KOPT-K1 (cell line): ENCODE measurements at regions not wholly inside any gene's neighbourhood (a gene's known extent, or its start where the extent isn't known, plus 50 kb on each side); places are given as distances from the start of the nearest gene placed in this dataset.

Experiments
- H3K27ac ChIP-seq: fragments of 200-600 bp; sonication (generic); 2 replicates; pipeline ENCODE4 v1.5.1; 2016; ENCODE audit warnings: antibody characterized with exemption, mild to moderate bottlenecking, low read depth, low read length; ENCODE audit not compliant: poor library complexity, severe bottlenecking
- H3K36me3 ChIP-seq: fragments of 200-600 bp; sonication (generic); 2 replicates; pipeline ENCODE4 v1.5.1; 2017; ENCODE audit warnings: antibody characterized with exemption, mild to moderate bottlenecking, low read length, moderate library complexity; ENCODE audit not compliant: insufficient read depth
- H3K9me3 ChIP-seq: fragments of 200-600 bp; sonication (generic); 2 replicates; pipeline ENCODE4 v1.5.1; 2017; ENCODE audit warnings: antibody characterized with exemption, low read length, mild to moderate bottlenecking; ENCODE audit not compliant: insufficient read depth, poor library complexity, severe bottlenecking

- Histone ChIP-seq H3K27ac (no peak overlapping the region), H3K9me3 (no peaks in the 10 kb centered on the region), H3K36me3 (no peaks in the 10 kb centered on the region)
Measured at GRCh38 chr17:77884967-77885641, 73.4 kb upstream of the TNRC6C start.

GRCh38 chr17:77885678-77886386 lies 72.7 kb upstream of the TNRC6C start:
- Histone ChIP-seq H3K9me3 (no peaks in the 10 kb centered on the region), H3K36me3 (no peaks in the 10 kb centered on the region), H3K27ac (no peak overlapping the region)

- no peaks in the 10 kb centered on the region for H3K36me3 ChIP-seq
- no peak overlapping the region for H3K27ac ChIP-seq
- no peaks in the 10 kb centered on the region for H3K9me3 ChIP-seq
Measured at GRCh38 chr17:77886387-77886728, 72.1 kb upstream of the TNRC6C start.

GRCh38 chr17:77887110-77887463 lies 71.4 kb upstream of the TNRC6C start:
- H3K9me3 ChIP-seq, result no peaks in the 10 kb centered on the region
- H3K27ac ChIP-seq, result no peak overlapping the region
- H3K36me3 ChIP-seq, result no peaks in the 10 kb centered on the region

GRCh38 chr17:77887464-77888241 lies 70.8 kb upstream of the TNRC6C start:
- Histone ChIP-seq H3K27ac (peak overlapping the region; percentile 9), H3K9me3 (no peaks in the 10 kb centered on the region), H3K36me3 (no peaks in the 10 kb centered on the region)

- no peaks in the 10 kb centered on the region for H3K36me3 ChIP-seq
- no peaks in the 10 kb centered on the region for H3K9me3 ChIP-seq
- H3K27ac ChIP-seq, result peak overlapping the region; percentile 9
Measured at GRCh38 chr17:77888242-77889134, 70.0 kb upstream of the TNRC6C start.

- Histone ChIP-seq H3K9me3 (no peaks in the 10 kb centered on the region), H3K27ac (no peak overlapping the region), H3K36me3 (no peaks in the 10 kb centered on the region)
Measured at GRCh38 chr17:77889135-77889505, 69.4 kb upstream of the TNRC6C start.

- no peaks in the 10 kb centered on the region for H3K36me3 ChIP-seq
- H3K9me3 ChIP-seq, result no peaks in the 10 kb centered on the region
- H3K27ac ChIP-seq, result no peak overlapping the region
Measured at GRCh38 chr17:77889866-77890760, 68.4 kb upstream of the TNRC6C start.

GRCh38 chr17:77890771-77891170 lies 67.7 kb upstream of the TNRC6C start:
- H3K36me3 ChIP-seq, result no peaks in the 10 kb centered on the region
- H3K9me3 ChIP-seq, result no peaks in the 10 kb centered on the region
- H3K27ac ChIP-seq, result no peak overlapping the region

- H3K27ac ChIP-seq, result no peak overlapping the region
- H3K9me3 ChIP-seq, result no peaks in the 10 kb centered on the region
- no peaks in the 10 kb centered on the region for H3K36me3 ChIP-seq
Measured at GRCh38 chr17:77891602-77892001, 66.9 kb upstream of the TNRC6C start.

- Histone ChIP-seq H3K27ac (no peak overlapping the region), H3K36me3 (no peaks in the 10 kb centered on the region), H3K9me3 (no peaks in the 10 kb centered on the region)
Measured at GRCh38 chr17:77892031-77892430, 66.5 kb upstream of the TNRC6C start.

- Histone ChIP-seq H3K9me3 (no peaks in the 10 kb centered on the region), H3K36me3 (no peaks in the 10 kb centered on the region), H3K27ac (peak overlapping the region; percentile 36)
Measured at GRCh38 chr17:77892469-77893143, 65.9 kb upstream of the TNRC6C start.

GRCh38 chr17:77893144-77894044 lies 65.1 kb upstream of the TNRC6C start:
- Histone ChIP-seq H3K27ac (peak overlapping the region; percentile 42), H3K36me3 (no peaks in the 10 kb centered on the region)

More at GRCh38 chr17:77893144-77894044, 65.1 kb upstream of the TNRC6C start:
- no peaks in the 10 kb centered on the region for H3K9me3 ChIP-seq
